ENCODE measurements at regions not wholly inside any gene's neighbourhood (a gene's known extent, or its start where the extent isn't known, plus 50 kb on each side); places are given as distances from the start of the nearest gene placed in this dataset.

DNA sequence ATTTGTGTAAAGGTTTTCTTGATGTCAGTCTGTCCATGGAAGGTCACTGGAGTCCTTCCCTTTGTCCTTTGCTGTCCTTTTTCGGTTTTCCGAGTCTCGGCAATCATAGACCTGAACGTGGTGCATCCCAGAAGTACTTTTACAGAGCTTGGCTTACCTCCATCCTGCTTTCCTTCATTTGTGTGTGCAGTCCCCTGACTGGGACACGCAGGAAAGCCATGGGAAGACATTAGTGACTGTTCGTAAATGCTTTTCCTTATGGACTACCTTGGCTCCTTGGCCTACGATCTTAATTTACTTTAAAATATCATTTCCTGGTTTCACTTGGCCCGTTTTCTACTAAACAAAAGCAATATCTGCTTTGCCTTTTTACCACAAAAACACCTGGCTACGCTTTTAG is 328.4 kb upstream of the RARB start:
- DNase-seq (ENCODE audit: low spot score): no peak

DNA sequence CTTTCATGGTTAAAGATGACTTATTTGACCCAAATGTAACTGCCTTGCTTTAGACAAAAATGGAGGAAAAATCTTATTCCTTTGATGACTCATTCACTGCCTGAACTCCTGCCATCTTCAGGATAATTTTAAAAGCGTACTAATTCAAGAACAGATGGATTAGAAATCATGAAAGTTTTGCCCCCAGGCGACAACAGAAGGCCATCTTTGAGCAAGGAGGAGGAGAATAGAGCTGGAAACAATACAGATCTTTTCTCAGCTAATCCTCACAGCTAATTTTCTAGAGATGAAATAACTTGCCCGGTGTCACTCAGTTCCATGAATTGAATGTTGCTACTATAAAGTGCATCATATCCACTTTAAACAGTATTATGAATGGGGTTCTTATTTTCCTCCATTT is 324.7 kb upstream of the RARB start:
- DNase-seq (ENCODE audit: low spot score): no peak

DNA sequence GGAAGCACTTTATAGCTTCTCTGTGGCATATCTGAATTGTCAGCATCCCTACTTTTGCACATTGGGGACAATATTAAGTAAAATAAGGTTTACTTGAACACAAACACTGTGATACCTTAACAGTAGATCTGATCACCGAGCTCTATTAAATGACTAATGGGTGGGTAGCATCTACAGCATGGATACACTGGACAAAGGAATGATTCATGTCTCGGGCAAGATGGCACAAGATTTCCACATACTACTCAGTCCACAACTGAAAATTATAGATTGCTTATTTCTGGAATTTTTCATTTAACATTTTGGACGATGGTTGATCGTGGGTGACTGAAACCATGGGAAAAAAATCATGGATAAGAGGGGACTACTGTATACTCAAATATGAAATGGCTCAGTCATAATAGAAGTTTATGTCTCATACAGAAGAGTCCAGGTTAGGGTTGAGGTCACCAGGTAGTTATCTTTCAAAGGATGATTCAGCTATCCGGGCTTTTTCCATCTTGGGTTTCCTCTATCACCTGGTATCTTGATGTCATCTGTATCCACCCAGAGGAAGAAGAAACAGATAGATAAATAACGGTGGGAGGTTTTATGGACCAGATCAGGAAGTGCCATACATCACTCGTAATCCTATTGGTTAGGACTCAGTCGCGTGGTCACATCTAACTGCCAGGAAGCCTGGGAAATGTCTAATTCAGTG is 320.0 kb upstream of the RARB start:
- peak; percentile 13 for DNase-seq (ENCODE audit: low spot score)

DNA sequence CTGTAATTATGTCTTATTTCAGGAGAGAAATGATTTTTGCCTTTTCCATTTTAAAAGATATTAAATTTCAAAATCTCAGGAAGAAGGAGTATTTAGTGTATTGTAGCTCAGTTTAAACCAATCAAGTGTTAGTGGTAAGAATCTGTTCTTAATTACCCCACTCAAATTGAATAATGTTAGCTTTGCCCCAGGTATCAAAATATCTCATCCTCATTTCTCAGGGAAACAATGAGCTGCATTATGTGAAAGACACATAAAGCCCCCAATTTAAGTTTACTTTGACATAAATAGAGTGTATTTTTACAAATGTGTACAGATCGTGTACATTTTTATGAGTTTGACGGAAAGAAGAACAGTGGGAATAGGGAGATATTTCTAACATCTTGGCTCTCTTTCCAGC is 317.4 kb upstream of the RARB start:
- no peak for DNase-seq (ENCODE audit: low spot score)

DNA sequence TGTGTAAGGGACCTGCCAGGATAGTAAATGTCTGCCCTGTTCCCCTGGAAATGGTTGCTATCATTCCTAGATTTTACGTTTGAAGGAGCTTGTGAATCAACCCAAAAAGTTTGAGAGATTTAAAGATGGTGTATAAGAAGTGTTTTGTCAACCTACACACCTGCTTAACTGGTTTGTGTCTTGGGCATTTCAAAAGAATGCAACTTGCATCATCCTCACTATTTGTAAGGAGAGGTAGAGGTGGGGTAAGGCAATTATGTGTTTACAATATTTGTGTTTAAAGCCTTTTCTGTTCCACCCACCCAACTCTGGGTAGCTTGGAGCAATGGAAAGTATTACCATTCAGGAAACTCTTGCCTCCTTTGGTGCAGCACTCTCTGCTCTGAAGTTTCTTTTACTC is 314.2 kb upstream of the RARB start:
- no peak for DNase-seq (ENCODE audit: low spot score)

DNA sequence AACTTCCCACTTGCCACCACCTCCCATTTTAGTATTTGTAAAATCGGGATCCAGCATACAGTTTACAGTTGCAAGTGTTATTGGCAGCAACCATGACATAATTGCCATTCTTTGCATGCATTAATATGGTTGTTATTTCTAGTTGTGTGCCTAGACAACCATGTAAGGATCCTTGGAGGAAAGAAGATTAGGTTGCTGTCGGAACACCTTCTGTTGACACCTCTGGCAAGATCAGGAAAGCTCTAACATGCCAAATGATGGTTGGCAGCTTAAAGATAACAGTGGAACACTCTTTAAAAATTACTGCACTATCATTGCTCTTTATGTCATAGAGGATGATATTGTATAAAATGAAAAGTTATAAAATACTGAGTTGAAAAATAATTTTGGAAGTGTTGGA is 313.5 kb upstream of the RARB start:
- DNase-seq (ENCODE audit: low spot score): no peak

DNA sequence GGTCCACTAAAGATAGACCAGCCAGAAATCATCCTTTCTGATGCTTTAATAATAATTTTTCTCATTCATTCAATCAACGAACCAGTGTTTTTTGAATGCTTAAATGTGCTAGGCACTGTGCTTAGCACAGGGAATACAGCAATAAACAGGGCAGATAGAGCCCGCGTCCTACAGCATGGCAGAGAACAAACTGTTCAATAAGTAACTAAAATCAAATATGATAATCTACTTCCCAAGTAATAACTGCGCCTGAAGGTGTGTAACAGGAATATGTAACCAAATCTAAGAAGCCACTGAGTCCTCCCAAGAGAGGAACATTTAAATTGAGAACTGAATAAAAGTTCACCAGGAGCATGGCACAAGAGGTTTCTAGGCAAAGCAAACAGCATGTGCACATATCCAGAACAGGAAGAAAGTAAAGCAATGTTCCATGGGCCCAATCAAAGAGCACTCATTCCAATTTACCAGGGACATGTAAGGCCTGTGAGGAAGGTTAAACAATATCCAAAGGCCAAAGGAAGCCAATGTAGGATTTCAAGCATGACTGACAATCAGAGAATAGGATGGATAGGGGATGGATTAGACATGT is 311.0 kb upstream of the RARB start:
- no peak for DNase-seq (ENCODE audit: low spot score)

DNA sequence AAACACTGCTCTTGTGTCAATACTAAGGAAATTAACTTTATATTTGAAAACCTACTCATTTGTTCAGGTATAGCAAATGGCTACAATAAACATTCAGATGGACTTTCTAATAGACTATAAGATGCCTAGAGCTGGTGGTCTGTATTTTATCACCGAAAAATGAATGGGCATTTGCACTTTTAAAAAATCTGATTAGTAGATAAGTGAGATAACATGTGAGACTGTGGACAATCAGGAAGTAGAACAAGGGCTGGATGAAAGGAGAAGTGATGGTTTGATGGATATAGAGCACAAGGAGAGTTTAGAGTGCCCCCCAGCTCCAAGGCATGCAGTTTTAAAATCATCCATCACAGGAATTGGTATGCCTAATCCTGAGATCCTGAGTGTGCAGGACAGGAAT is 308.4 kb upstream of the RARB start:
- DNase-seq (ENCODE audit: low spot score): no peak

DNA sequence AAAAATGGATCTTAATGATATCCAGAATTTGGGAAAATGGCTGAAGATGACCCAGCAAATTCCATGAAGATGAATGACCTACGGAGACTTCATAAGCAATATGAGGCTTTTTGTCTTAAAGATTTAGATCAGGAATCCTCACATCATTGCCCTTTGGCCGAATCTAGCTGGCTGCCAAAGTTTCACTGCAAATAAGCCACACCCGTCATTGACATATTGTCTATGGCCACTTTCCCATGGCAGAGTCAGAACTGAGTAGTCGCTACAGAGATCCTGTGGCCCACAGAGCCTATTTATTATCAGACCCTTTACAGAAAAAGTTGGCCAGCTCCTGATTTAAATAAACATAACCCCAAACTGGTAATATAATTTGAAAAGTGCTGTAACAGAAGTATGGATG is 307.4 kb upstream of the RARB start:
- DNase-seq (ENCODE audit: low spot score): no peak

DNA sequence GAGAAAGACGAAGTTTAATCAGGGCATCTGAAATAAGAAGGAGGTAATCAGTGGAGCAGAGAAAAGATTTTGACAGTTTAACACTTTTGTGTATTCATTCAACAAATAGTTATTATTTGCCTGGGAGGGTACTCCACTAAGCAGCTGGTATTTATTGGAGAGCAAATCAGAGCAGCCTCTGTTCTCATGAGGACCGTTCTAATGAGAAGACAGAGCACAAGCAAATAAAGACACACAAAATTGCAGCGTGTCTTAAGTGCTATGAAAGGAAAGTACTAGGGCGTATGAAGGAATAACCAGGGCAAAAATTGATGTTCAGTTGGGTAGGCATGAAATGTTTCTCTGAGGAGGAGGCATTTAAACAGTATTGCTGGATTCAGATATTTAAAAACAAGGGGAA is 302.9 kb upstream of the RARB start:
- DNase-seq (ENCODE audit: low spot score): no peak

DNA sequence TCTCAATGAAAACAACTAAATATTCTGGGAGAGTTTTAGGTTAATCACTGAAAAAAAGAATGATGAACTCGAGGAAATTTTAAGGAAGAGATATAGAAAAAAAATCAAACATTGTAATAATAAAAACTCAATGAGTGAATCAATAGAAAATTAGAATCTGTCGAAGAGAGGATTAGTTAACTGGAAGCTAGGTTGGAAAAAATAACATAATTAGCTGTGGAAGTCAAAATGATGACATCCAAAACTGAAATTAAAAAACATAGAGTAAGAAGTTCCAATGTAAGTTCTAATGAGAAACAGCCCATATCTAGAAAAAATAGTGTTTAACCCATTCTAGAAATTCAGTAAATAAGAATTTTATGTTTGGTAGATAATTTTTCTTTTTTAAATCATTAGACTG is 299.3 kb upstream of the RARB start:
- DNase-seq (ENCODE audit: low spot score): no peak

DNA sequence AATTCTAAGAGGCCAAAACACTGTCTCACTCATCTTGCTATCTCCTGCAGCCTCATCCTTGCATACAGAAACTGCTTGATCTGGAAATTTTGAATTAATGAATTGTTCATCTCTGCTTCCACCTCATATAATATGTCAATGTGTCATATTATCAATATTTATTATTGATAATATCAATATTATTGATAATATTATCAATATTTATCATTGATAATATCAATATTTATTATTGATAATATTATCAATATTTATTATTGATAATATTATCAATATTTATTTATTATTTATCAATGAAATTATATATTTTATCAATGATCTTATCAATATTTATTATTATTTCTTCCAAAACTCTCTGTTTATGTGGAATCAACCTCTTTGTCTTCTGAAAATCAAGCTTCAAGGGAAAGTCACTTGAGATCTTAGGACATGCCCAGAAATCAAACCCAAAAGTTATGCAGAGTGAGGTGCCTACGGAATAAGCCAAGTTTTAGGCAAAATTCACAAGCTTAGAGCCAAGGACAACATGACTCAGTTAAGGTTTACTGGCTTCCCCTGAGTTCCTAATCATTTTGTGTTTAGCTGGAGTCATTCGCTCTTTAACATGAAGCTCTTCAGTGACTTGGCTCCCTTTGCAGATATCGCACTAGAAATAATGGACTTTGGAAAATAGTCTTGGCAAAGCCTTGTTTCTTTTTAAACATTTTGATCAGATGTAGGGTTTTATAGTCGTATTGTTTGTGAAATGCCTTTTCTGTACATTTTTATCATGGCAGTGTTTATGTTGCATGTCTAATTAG is 297.1 kb upstream of the RARB start:
- no peak for DNase-seq (ENCODE audit: low spot score)

DNA sequence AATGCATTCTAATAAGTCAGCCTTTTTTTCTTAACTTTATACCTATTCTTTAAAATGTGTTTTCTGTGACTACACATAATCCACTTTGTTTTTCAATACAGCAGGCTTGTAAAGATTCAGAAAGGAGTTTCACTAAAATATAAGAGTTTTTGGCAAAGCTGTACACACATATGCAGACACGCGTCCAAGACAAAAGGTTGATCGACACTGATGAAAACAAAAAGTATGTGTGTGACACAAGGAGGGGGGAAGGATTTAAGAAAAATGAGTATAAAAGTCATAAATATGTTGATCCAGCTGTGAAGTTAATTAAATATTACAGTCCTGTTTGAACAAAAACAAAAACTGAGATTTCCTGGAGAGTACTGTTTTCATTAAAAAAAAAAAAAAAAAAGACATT is 294.5 kb upstream of the RARB start:
- no peak for DNase-seq (ENCODE audit: low spot score)

DNA sequence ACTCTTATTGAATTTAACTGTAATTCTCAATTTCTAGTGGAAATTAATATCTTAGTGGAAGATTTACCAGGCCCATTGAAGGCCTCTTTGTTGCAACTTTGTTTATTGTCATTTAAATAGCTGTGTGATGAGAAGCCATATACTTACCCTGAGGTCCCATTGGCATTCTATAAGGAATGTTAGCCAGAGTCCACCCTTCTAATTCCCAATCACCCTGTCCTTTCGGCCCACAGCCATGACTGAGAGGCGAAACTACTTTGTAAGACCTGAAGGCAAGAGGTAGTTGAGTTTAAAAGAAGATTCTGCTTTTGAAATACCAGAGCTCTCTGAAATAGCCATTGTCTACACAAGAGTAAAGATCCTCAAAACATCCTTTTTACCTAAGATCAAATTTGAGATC is 290.5 kb upstream of the RARB start:
- no peak for DNase-seq (ENCODE audit: low spot score)

DNA sequence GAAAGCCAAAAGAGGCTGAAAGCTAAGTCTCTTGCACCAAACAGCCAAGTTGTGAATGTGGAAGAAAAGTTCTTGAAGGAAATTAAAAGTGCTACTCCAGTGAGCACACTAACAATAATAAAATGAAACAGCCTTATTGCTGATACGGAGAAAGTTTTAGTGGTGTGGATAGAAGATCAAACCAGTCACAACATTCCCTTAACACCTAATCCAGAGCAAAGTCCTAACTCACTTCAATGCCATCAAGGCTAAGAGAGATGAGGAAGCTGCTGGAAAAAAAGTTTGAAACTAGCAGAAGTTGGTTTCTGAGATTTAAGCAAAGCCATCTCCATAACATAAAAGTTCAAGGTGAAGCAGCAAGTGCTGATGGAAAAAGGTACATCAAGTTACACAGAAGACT is 288.8 kb upstream of the RARB start:
- no peak for DNase-seq (ENCODE audit: low spot score)

DNA sequence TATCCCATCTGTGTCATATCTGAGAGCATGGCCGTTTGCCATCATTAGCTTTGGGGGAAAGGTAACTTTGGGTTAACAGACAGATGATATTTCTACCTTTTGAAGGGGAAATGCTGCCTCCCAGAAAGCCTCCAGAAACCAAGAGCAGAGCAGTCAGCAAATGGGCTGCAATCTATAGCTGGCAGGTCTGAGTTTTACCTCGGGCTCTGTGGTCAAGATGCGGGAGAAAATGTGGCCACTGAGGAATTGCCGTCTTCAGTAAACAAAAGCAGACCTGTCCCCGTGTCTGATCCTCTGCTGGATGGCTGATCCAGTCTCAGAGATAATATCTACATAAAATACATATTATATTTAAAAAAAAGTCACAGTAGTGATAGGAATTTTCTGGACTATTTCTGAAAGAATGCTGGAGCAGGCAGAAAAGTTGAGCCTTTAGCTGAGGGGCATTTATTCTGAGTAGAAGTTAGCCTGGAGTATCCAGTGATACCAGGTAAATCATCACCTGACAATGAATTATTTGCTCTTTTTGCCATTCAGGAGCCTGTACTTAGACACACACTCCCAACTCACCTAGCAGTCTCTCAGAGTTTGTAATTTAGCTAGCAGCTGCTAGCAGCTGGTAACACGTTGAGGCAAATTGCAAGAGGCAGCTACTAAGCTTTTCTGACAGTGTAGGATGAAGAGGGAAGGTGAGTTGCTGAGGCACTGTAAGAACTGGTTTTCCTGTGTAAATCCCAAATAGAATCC is 285.3 kb upstream of the RARB start:
- no peak for DNase-seq (ENCODE audit: low spot score)

DNA sequence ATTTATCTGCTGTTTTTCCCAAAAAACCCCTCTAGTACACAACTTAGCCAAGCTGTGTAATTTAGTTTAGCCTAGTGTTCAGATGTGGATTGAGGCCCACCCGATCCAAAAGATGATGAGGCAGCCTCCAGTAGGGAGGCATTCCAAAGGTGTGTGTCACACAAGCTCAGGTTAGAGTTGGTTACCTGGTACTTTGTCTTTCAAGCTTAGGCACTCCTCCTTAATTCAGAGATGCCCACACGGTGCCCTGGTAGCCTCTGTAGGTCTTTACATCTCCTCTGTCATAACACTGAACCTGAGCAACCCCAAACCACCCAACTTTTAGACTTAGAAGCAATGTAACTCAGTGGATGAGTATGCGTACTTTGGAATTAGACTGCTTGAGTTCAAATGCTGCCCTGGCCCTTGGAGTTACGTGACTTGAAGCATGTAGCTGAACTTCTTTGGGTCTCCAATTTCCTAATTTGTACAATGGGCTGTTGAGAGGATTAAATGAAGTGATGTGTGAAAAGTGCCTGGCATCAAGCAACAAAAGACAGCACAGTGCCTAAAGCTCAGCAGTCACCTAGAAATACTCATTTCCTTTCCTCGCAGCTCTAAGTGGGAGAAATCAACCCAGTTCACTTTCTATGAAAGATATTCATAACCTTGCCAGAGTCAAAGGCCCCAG is 284.6 kb upstream of the RARB start:
- peak; percentile 7 for DNase-seq (ENCODE audit: low spot score)

DNA sequence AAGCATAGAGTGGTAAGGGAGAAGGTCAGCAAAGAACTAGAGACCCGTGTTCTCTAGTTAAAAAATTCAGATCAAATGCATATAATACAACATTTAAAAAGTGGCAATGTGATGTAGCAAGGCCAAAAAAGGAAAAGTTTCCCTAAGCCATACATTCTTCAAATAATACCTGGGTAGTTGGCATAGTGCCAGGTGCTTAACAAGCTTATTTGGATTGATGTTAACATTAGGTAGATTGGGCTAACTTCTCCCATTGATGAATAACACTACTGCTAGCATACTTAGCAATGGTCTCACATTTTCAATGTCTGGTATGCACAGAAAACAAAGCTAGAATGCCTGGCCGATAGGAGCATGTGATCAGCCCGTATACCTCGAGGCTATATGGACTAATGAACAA is 283.6 kb upstream of the RARB start:
- no peak for DNase-seq (ENCODE audit: low spot score)

DNA sequence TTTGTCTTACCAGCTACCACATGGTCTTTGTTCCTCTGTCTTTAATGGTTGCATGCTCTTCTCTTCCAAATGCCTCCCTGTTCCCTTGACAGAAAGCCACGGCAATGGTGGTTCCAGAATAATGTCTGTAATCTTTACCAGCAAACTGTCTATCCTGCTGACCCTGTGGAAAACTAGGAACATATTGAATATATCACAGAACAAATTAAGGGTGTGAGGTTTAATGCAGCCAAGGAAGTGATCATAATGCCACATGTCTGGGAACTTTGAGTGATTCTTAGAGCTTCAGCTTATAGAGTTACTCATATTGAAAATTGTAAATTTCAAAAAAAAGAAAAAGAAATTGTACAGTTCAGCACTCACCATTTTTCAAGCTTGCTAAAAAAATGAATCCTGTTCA is 282.9 kb upstream of the RARB start:
- DNase-seq (ENCODE audit: low spot score): no peak

DNA sequence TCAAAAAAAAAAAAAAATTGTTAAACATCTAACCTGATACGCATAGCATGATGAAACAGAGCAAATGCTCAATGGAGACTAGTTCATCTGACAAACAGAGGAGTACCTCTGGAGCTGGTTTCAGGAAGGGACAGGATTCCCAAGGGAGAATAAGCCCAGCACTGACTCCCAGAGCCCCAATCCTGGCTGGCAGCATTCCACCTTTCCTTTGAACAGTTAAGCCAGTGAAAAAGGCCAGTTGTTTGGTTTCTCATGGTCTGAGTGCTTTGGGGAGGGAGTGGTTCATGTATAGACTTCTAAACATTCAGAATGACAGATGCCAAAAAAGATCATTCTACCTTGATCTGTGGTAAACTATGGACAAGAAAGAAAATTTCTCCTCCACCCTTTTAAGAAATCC is 277.9 kb upstream of the RARB start:
- DNase-seq (ENCODE audit: low spot score): no peak

DNA sequence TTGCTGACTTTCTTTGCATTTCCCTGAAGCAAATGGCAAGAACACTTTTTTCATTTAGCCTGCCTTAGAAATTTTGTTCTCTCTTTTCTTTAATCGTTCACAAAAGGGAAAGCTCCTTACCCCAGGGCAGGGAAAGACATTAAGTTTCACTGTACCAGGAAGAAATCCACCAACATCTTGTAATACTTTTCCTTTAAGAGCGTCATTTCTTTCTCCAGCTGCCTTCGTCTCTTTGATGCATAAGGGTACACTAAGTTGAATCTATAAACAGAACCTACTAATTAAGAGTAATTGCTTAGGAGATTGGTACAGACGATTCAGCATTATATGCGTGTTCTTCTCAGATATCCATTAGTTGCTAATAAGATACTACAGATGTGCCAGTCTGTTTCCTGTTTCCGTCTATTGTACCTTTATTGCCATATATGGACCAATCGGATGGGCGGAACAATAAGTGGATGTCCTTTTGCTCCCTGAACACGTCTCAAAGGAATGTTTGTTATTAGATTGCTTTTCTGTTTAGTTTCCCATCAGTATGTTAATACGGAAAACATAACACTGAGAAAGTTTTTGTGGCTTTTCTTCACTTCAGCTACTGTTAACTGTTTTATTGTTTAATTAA is 276.7 kb upstream of the RARB start:
- no peak for DNase-seq (ENCODE audit: low spot score)

DNA sequence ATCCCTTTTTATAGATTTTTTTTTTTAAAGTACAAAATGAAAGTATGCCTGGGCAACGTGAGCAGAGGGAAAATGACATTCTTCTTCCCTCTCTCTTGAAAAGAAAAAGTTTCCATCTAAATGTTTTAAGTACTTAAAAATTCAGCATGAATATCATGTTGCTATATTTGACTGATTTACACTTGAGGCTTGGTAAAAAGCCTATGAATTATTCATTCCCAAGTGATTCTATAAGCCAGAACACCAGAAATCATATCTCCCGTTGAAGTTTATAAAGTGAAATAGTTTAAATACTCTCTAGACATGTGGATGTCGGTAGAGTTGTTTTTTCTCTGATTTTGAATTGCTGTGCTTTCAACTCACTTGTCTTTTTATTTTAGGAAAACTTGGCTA is 276.2 kb upstream of the RARB start:
- DNase-seq (ENCODE audit: low spot score): no peak
